Activated CD8-positive, alpha-beta T cell treated with anti-CD3 and anti-CD28 coated beads for 36 hours (primary cell): ENCODE measurements at regions not wholly inside any gene's neighbourhood (a gene's known extent, or its start where the extent isn't known, plus 50 kb on each side); places are given as distances from the start of the nearest gene placed in this dataset.

Source experiments
- ATAC-seq: fragments of 200-7000 bp; cut with Tn5 transposase; one replicate; pipeline ENCODE4 v1.10.0; 2021; ENCODE audit warnings: mild to moderate bottlenecking, moderate library complexity
- CTCF ChIA-PET: fragments of 350-600 bp; sonication (Branson Sonifier 250); formaldehyde crosslinking; loops from one replicate; lab custom pipeline; 2021; ENCODE audit warnings: antibody characterized with exemption; lab: Charles Lee
- POLR2A ChIA-PET: fragments of 350-600 bp; sonication (Branson Sonifier 250); formaldehyde crosslinking; loops from one replicate; lab custom pipeline; 2021; ENCODE audit warnings: antibody characterized with exemption; lab: Charles Lee
- DNase-seq: peaks from one replicate; pipeline ENCODE4 v3.0.0-alpha.2; 2020
- H3K27ac Mint-ChIP-seq: one replicate; pipeline ENCODE4 v1.8.0; 2021; ENCODE audit warnings: mild to moderate bottlenecking, mixed read lengths
- H3K27me3 Mint-ChIP-seq: one replicate; pipeline ENCODE4 v1.8.0; 2021; ENCODE audit warnings: mixed read lengths
- H3K36me3 Mint-ChIP-seq: one replicate; pipeline ENCODE4 v1.8.0; 2021; ENCODE audit warnings: low read depth, mixed read lengths
- H3K4me1 Mint-ChIP-seq: one replicate; pipeline ENCODE4 v1.8.0; 2021; ENCODE audit warnings: low read depth, mixed read lengths
- H3K4me3 Mint-ChIP-seq: one replicate; pipeline ENCODE4 v1.8.0; 2021; ENCODE audit warnings: mild to moderate bottlenecking, moderate library complexity, mixed read lengths
- H3K9me3 Mint-ChIP-seq: one replicate; pipeline ENCODE4 v1.8.0; 2021; ENCODE audit warnings: mixed read lengths
- CTCF ChIP-seq: fragments of 200-600 bp; IDR thresholded peaks from one replicate; pipeline ENCODE4 v1.8.0; 2022; ENCODE audit warnings: antibody characterized with exemption, mild to moderate bottlenecking
- intact Hi-C: fragments of 100-400 bp; cut with micrococcal nuclease; formaldehyde crosslinking; loops from one replicate; pipeline ENCODE4 v1.10.0; 2022

GRCh38 chr17:13978478-13978877, 90.8 kb upstream of the COX10 start:
- no peak for TF ChIP-seq CTCF
- H3K27me3 Mint-ChIP-seq, result no peaks in the 10 kb centered on the region
- intact Hi-C loops, result no loop called here

GRCh38 chr17:13981881-13982280, 87.4 kb upstream of the COX10 start:
- Mint-ChIP-seq H3K4me1 (no peaks in the 10 kb centered on the region), H3K36me3 (peaks cover 5% of the 10 kb centered on the region), H3K27me3 (no peaks in the 10 kb centered on the region), H3K4me3 (no peak overlapping the region), H3K27ac (no peak overlapping the region), H3K9me3 (no peaks in the 10 kb centered on the region)
- POLR2A ChIA-PET, result no interaction called here
- intact Hi-C loops, result no loop called here
- CTCF ChIA-PET, result no interaction called here
- DNase-seq, result no peak
- ATAC-seq, result no peak
- no peak for TF ChIP-seq CTCF

More at GRCh38 chr17:13978478-13978877, 90.8 kb upstream of the COX10 start:
- H3K4me1 Mint-ChIP-seq, result no peaks in the 10 kb centered on the region
- ATAC-seq, result no peak
- peaks cover 8% of the 10 kb centered on the region for H3K36me3 Mint-ChIP-seq
- CTCF ChIA-PET, result no interaction called here
- H3K27ac Mint-ChIP-seq, result no peak overlapping the region
- POLR2A ChIA-PET, result no interaction called here
- H3K9me3 Mint-ChIP-seq, result peaks cover 2% of the 10 kb centered on the region
- H3K4me3 Mint-ChIP-seq, result no peak overlapping the region
- DNase-seq, result no peak

GRCh38 chr17:13984956-13985355, 84.3 kb upstream of the COX10 start:
- ChIA-PET CTCF (no interaction called here), POLR2A (no interaction called here)
- no peaks in the 10 kb centered on the region for H3K27me3 Mint-ChIP-seq
- ATAC-seq (no peak), DNase-seq (no peak)
- intact Hi-C loops, result no loop called here
- no peaks in the 10 kb centered on the region for H3K4me1 Mint-ChIP-seq
- no peak overlapping the region for H3K4me3 Mint-ChIP-seq
- no peak overlapping the region for H3K27ac Mint-ChIP-seq
- TF ChIP-seq CTCF, result no peak
- no peaks in the 10 kb centered on the region for H3K9me3 Mint-ChIP-seq
- H3K36me3 Mint-ChIP-seq, result peaks cover 4% of the 10 kb centered on the region

- no peak overlapping the region for H3K27ac Mint-ChIP-seq
- H3K36me3 Mint-ChIP-seq, result peaks cover 3% of the 10 kb centered on the region
- no peak overlapping the region for H3K4me3 Mint-ChIP-seq
- ChIA-PET POLR2A (no interaction called here), CTCF (no interaction called here)
- no peaks in the 10 kb centered on the region for H3K4me1 Mint-ChIP-seq
- DNase-seq, result no peak
- no peak for ATAC-seq
- H3K27me3 Mint-ChIP-seq, result no peaks in the 10 kb centered on the region
- no peaks in the 10 kb centered on the region for H3K9me3 Mint-ChIP-seq
- TF ChIP-seq CTCF, result no peak
- intact Hi-C loops, result no loop called here
These were observed 82.4 kb upstream of the COX10 start for GRCh38 chr17:13986855-13987254.

- no peak overlapping the region for H3K27ac Mint-ChIP-seq
- H3K9me3 Mint-ChIP-seq, result no peaks in the 10 kb centered on the region
- intact Hi-C loops, result no loop called here
- no peak overlapping the region for H3K4me3 Mint-ChIP-seq
- DNase-seq (no peak), ATAC-seq (no peak)
- ChIA-PET CTCF (no interaction called here), POLR2A (no interaction called here)
- H3K27me3 Mint-ChIP-seq, result no peaks in the 10 kb centered on the region
- no peaks in the 10 kb centered on the region for H3K36me3 Mint-ChIP-seq
- H3K4me1 Mint-ChIP-seq, result no peaks in the 10 kb centered on the region
- no peak for TF ChIP-seq CTCF
These were observed 80.2 kb upstream of the COX10 start for GRCh38 chr17:13989138-13989537.
